HPDE6-E6E7 (cell line): ENCODE measurements at regions not wholly inside any gene's neighbourhood (a gene's known extent, or its start where the extent isn't known, plus 50 kb on each side); places are given as distances from the start of the nearest gene placed in this dataset.

ENCODE experiments used
- DNase-seq: peaks from one replicate; pipeline ENCODE4 v3.0.0; 2011; ENCODE audit warnings: missing footprints; ENCODE audit errors: extremely low spot score

GRCh38 chr12:4024701-4025100, 151.5 kb upstream of the PARP11 start:
- no peak for DNase-seq

GRCh38 chr12:4015225-4016091, 142.3 kb upstream of the PARP11 start:
- DNase-seq: no peak

DNA sequence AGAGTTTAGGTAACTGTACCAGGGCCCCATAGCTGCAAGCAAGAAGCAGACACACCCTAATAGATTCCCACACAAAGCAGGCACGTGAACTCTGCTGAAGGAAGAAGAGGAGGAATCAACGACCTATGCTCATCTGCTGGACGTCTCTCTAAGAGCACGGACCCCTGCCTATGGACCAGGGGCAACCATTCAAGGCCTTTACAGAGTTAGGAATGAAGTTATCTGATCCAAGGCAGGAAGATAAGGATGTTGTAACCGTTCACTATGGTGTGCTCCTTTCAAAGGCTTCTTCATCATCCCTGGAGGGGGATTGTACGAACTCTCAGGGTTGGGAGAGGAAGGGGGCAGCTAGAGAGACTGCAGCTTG, 141.6 kb upstream of the PARP11 start:
- no peak for DNase-seq

DNA sequence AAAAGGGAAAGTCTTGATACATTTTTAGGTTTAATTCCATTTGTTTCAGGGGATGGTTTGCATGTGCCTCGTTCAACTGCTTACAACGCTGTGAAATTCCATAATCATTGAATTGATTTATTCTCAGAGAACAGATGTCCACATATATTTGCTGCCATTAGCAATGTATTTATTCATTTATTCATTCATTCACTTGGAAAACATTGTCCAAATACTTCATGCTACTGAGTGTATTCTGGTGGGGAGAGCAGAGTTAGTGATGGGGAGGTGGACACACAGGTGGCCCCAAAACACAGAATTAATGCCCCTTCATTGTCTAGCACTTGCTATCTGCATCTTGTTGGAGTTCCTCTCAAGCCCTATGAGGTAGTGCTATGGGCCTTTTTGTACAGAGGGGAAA, 141.2 kb upstream of the PARP11 start:
- DNase-seq: no peak

DNA sequence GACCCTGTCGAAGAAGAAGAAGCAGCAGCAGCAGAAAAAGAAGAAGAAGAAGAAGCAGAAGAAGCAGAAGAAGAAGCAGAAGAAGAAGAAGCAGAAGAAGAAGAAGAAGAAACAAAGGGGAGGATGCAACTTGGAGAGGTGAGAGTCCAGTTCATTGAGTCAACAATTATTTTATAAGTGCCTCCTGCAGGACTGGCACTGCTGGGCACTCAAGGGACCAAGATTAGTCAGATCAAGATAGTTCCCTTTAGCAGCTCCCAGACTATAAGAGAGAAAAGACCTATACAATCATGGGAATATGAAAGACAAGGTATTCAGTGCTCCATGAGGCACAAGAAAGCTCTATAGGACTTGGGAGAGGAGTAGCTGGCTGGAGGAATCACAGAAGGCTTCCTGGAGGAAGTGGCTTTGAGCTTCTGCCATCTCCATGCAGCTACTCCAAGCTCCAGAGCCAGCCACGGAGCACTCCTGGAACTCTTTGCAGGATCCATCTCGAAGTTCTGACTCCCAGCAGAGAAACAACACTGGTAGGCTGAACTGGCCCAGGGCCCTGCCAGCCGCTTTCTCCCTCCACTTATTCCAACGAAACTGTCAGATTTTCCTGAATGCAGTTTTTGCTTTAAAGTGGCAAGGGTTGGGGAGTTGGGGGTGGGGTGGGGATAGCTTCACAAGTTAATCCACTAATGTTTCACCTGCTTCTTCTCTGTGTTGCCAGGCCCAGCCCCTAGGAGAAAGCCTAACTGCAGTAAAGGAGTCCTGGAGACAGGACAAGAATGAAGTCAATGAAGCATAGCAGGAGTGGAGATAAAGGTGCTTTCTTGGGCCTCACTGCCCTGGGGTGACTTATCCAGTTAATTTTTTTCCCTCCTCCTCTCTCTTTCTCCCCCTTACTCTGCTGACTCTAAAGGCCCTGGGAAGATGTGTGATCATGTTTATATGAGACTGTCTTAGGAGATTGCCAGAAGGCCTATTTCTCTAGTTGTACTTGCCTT, 140.1 kb upstream of the PARP11 start:
- no peak for DNase-seq

DNA sequence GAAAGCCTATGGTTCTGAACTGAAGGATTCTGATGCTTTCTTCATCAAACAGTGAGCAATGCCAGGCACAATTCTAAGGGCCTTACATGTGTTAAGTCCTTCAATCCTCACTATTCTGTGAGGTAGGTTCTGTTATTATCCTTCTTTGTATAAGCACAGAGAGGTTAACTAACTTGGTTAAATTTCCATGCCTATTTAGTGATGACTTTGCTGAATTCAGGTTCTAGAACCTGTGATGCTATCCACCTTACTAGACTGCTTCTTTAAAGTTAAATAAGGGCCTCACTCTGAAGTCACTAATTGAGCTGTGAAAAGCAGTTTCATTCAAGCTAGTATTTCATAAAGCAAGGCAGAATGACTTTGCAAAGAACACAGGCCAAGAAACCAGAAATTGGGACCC, 138.9 kb upstream of the PARP11 start:
- no peak for DNase-seq

DNA sequence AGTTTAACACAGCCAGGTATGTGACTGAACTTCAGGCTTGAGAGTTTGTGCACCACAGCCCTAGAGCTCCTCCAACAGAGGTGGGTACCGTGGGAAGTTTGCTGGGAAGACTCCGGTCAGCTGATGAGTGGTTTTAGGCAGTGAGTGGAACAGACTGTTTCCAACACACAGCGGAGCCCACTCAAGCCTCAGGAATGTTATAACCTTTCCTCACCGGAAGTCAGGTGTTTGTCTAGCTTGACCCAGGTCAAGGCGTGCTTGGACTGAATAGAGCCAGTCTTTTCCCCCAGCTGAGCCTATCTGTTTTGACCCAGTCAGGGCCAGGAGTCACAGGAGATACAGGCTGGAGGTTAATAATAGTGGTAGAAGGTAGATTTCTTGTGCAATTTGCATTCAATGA, 138.4 kb upstream of the PARP11 start:
- DNase-seq: peak; percentile 39

GRCh38 chr12:4009979-4010704, 136.9 kb upstream of the PARP11 start:
- no peak for DNase-seq

GRCh38 chr12:4006743-4007142, 133.5 kb upstream of the PARP11 start:
- DNase-seq: peak; percentile 63

DNA sequence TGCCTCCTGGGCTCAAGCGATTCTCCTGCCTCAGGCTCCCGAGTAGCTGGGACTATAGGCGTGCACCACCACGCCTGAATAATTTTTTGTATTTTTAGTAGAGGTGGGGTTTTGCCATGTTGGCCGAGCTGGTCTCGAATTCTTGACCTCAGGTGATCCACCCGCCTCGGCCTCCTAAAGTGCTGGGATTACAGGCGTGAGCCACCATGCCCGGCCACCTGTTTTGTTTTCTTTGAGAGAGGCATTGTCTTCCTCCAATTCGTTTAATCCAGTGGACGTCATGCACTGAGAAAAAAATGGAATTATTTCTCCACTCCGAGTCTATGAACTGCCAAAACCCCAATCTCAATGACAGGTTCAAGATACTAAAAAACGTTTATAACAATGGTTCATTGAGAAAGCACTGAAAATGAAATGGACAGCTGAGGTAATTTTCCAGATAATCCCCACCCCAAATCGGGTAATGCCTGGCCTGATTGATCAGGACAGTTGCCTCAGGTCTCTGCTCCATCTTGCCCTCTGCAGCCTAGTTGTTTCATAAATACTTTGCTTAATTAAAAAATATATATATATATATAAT, 132.7 kb upstream of the PARP11 start:
- DNase-seq: no peak

DNA sequence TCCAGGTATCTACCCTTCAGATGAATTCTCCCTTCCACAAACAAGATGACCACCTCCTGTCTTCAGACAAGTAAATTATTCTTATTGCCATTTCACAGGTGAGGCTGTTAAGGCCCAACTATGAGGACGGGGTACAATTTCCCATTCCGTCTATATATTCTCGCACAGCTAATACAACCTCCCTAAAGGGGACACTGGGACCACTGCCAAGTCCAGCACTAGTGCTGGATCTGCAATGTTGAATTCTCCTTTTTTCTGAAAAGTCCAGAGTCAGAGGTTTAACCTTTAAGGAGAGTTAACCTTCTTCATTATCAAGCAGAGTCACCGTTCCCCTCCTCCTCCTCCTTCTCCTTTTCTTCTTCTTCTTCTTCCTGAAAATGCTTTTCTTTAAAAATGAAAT, 130.4 kb upstream of the PARP11 start:
- no peak for DNase-seq

DNA sequence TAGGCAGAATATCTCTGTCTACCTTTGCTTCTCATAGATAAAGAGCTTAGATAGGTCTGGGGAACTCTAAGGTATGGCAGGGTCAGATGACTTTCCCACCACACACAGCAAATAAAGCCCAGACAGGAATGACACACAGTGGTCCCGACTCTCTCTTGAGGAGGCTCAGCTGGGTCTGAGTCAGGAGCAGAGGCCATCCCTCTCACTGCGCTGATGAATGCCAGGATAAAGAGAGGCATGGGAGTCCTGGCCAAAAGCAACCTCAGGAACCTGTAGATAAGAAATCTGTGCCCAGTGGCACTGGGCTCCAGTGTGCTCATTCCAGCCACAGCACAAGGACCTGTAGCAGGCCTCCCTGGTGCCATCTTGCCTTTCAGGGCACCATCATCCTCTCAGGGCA, 129.4 kb upstream of the PARP11 start:
- DNase-seq: no peak

- DNase-seq: no peak
Measured at GRCh38 chr12:4001841-4002240, 128.6 kb upstream of the PARP11 start.

DNA sequence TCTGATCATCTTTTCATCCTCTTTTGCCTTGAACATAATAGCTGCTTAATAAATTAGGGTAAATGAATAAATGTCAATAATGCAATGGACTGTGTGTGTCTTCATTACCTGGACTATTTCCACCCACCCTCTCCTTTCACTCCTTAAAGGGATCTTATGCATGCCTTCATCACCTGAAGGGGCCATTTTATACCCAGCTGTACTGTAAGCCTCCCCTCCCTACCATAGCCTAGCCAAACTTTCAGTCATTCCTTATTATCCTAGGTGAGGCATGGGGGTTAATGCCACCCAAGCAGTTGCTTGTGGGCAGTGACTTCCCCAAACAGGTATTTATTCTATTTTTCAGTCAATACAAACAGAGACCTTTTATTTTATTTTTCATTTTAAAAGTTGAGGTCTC, 127.8 kb upstream of the PARP11 start:
- DNase-seq: no peak

DNA sequence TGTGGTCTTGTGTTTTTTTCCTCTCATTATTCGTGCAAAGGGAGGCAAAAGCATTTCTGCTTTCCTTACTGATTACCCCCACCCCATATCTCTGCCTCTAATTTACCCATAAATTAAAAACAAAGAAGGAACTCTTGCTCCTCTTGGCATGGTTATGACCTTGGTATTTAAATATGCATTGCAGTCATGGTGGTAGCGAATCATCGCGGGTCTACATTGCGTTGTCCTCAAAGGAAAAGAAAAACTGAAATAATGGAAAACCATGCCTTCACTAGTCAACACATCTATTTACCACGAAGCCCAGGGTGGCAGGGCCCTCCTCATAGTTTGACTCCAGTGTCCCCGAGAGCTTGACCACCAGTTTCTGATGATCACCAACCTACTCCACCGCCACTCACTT, 126.7 kb upstream of the PARP11 start:
- no peak for DNase-seq

GRCh38 chr12:3998968-3999792, 126.0 kb upstream of the PARP11 start:
- peak; percentile 14 for DNase-seq

- no peak for DNase-seq
Measured at GRCh38 chr12:3998397-3998796, 125.2 kb upstream of the PARP11 start.

DNA sequence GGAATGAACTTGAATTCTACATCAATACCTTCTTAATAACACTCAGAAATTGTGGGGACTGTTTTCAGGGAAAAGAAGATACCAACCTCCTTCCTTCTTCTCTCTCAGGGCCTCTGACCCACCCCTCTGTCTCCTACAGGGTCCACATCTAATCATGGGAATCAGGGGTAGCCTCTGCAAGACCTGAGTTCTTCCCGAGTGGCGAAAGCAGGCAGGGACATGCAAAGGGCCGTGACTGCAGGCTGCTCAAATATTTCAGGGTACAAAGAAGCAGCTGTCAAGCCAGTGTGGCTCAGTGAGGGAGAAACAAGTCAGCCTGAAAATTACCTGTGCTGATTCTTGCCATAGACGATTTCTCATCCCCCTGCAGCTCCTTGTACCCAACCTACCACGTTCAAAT, 123.1 kb upstream of the PARP11 start:
- DNase-seq: no peak

DNA sequence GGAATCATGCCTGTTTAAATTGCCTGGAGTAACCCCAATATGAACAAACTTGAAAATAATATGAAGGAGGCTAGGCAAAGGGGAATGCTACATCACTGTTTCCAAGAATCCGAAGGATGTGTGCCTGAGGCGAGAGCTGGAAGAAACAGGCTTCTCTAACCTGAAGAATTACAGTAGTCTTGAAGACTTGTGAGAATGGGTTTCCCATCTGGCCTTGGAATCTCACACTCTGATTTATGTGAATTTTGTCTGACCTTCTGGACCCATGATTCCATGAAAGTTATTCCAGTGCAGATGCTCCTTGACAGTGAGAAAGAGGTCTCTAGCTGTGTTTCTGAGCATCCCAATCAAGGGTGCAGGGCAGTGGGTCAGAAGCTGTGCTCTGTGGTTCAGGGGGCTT, 122.1 kb upstream of the PARP11 start:
- no peak for DNase-seq

GRCh38 chr12:3994500-3994899, 121.3 kb upstream of the PARP11 start:
- DNase-seq: no peak

DNA sequence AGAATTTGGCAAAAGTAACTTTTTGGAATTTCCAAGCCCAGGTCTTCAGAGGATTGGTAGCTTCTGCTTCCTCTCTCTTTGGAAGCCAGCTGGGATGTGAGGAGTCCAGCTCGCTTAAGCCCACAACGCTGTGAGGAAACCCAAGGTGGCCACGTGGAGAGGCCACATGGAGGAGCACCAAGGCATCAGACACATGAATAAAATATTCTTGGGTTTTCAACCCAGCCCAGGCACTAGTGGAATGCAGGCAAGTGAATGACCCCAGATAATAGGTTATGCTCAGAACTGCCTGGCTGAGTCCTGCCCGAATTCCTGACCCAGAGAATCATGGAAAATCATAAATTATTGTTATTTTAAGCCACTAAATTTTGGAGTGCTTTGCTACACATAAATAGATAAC, 119.7 kb upstream of the PARP11 start:
- DNase-seq: no peak
